Renal cortex interstitium (tissue), 11 donors: ENCODE measurements at regions not wholly inside any gene's neighbourhood (a gene's known extent, or its start where the extent isn't known, plus 50 kb on each side); places are given as distances from the start of the nearest gene placed in this dataset.

Experiments
- DNase-seq, 11 donors: peaks; one replicate each; pipeline ENCODE4 v3.0.0-alpha.2; 2013; ENCODE audit warnings: low read depth in 9 of 11, low spot score in 4 of 11; ENCODE audit errors: extremely low read depth in 1 of 11

GRCh38 chr1:25047506-25048240, 117.6 kb upstream of the RUNX3 start:
- DNase-seq = no peak

GRCh38 chr1:25046194-25046532, 116.1 kb upstream of the RUNX3 start:
- DNase-seq = no peak

GRCh38 chr1:25045480-25046193, 115.6 kb upstream of the RUNX3 start:
- DNase-seq = no peak

GRCh38 chr1:25043228-25043580, 113.1 kb upstream of the RUNX3 start:
- no peak for DNase-seq

- no peak for DNase-seq
These were observed 112.5 kb upstream of the RUNX3 start for GRCh38 chr1:25042331-25043227.

- no peak for DNase-seq
These were observed 111.8 kb upstream of the RUNX3 start for GRCh38 chr1:25041916-25042315.

GRCh38 chr1:25040122-25040685, 110.1 kb upstream of the RUNX3 start:
- no peak for DNase-seq

GRCh38 chr1:25039229-25039628, 109.2 kb upstream of the RUNX3 start:
- no peak for DNase-seq

- no peak for DNase-seq
These were observed 108.6 kb upstream of the RUNX3 start for GRCh38 chr1:25038699-25039098.

- no peak for DNase-seq
These were observed 107.3 kb upstream of the RUNX3 start for GRCh38 chr1:25037174-25038074.

GRCh38 chr1:25036117-25036546, 106.1 kb upstream of the RUNX3 start:
- no peak for DNase-seq

- DNase-seq = no peak
These were observed 105.5 kb upstream of the RUNX3 start for GRCh38 chr1:25035523-25036116.

GRCh38 chr1:25034736-25035522, 104.9 kb upstream of the RUNX3 start:
- no peak for DNase-seq

GRCh38 chr1:25033828-25034705, 104.0 kb upstream of the RUNX3 start:
- DNase-seq = no peak

GRCh38 chr1:25033030-25033827, 103.2 kb upstream of the RUNX3 start:
- no peak for DNase-seq
